ENCODE measurements at regions not wholly inside any gene's neighbourhood (a gene's known extent, or its start where the extent isn't known, plus 50 kb on each side); places are given as distances from the start of the nearest gene placed in this dataset.

DNA sequence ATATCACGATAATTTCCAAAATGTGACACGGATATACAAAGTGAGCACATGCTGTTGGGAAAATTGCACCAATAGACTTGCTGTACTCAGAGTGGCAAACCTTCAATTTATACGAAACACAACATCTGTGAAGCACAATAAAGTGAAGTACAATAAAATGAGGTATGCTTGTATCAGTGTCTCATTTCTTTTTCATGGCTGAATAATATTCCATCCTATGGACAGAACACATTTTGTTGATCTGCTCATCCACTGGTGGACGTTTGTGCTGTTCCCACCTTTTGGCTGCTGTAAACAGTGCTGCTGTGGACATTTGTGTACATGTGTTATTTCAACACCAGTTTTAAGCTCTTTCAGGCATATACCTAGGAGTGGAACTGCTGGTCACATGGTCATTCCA is 78.7 kb upstream of the CCND1 start:
- Histone ChIP-seq H3K79me2 (ENCODE audit: control insufficient read depth, insufficient read depth, low read length) (no peaks in the 10 kb centered on the region), H3K9me3 (replicated peaks; ENCODE audit: control insufficient read depth, insufficient read depth, low read length) (no peaks in the 10 kb centered on the region; the same call in 2 of the 3 replicates), H3K4me2 (ENCODE audit: control insufficient read depth, insufficient read depth) (no peak overlapping the region), H3K4me1 (ENCODE audit: control insufficient read depth, insufficient read depth, low read length) (no peaks in the 10 kb centered on the region), H4K20me1 (ENCODE audit: control insufficient read depth, insufficient read depth) (no peaks in the 10 kb centered on the region), H3K27me3 (replicated peaks in 1 of 2; ENCODE audit: control insufficient read depth in 2 of 2, insufficient read depth in 2 of 2, low read length in 1 of 2) (no peaks in the 10 kb centered on the region; a peak in 1 of 4 replicates), H3K4me3 (no peak overlapping the region), H3K36me3 (ENCODE audit: control insufficient read depth in 2 of 2, insufficient read depth in 2 of 2, low read length in 1 of 2) (no peaks in the 10 kb centered on the region), H2AFZ (ENCODE audit: control insufficient read depth, low read depth, low read length) (no peak overlapping the region), H3K9ac (ENCODE audit: control insufficient read depth, insufficient read depth, low read length) (no peak overlapping the region), H3K27ac (ENCODE audit: control insufficient read depth, insufficient read depth) (no peak overlapping the region)
- ATAC-seq (no peak), FAIRE-seq (no peak), DNase-seq (ENCODE audit: low read depth, low spot score) (no peak)
- ChIA-PET SMC1A (ENCODE audit: uncharacterized antibody, unreplicated experiment) (interaction anchor here (1.3 kb wide), 1 partner anchor 180 kb away, joined by 3 read pairs; no protein-coding TSS in a partner anchor), CTCF (no interaction called here), POLR2A (no interaction called here), RAD21 (ENCODE audit: unreplicated experiment) (no interaction called here)
- intact Hi-C loops (cut with micrococcal nuclease; ENCODE audit: unreplicated experiment): no loop called here
- 35% methylated on average over 4 of the region's 4 CpGs for WGBS (ENCODE audit: insufficient coverage, insufficient replicate concordance, low lambda C conversion rate, missing lambda C conversion rate)
- no TSS peak for BruUV-seq (replicated peaks)
- in situ Hi-C loops (cut with MboI): no loop called here
- TF ChIP-seq, protein P1, sequence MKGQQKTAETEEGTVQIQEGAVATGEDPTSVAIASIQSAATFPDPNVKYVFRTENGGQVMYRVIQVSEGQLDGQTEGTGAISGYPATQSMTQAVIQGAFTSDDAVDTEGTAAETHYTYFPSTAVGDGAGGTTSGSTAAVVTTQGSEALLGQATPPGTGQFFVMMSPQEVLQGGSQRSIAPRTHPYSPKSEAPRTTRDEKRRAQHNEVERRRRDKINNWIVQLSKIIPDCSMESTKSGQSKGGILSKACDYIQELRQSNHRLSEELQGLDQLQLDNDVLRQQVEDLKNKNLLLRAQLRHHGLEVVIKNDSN (IDR thresholded peaks at IDR 0.05; ENCODE audit: borderline replicate concordance, extremely low read length, insufficient read depth, low read depth, low read length): no peak
- TF ChIP-seq MTA2 (IDR thresholded peaks at IDR 0.05; ENCODE audit: low read depth) (no peak), POLR2AphosphoS5 (IDR thresholded peaks at IDR 0.05; ENCODE audit: low read length) (no peak), MTA3 (IDR thresholded peaks at IDR 0.05; ENCODE audit: borderline replicate concordance, low read length) (no peak), IKZF1 (conservative IDR thresholded peaks at IDR 0.05) (no peak), CHD4 (IDR thresholded peaks at IDR 0.05) (no peak), PAX8 (IDR thresholded peaks at IDR 0.05) (no peak), MEF2A (IDR thresholded peaks at IDR 0.05; ENCODE audit: insufficient read depth, low read depth, low read length) (no peak), BACH1 (IDR thresholded peaks at IDR 0.05; ENCODE audit: borderline replicate concordance) (no peak), MYC (IDR thresholded peaks at IDR 0.05; ENCODE audit: insufficient read depth, insufficient read length, insufficient replicate concordance, low read length, severe bottlenecking) (no peak), NFXL1 (IDR thresholded peaks at IDR 0.05; ENCODE audit: borderline replicate concordance) (no peak)
- TF ChIP-seq, protein P2, sequence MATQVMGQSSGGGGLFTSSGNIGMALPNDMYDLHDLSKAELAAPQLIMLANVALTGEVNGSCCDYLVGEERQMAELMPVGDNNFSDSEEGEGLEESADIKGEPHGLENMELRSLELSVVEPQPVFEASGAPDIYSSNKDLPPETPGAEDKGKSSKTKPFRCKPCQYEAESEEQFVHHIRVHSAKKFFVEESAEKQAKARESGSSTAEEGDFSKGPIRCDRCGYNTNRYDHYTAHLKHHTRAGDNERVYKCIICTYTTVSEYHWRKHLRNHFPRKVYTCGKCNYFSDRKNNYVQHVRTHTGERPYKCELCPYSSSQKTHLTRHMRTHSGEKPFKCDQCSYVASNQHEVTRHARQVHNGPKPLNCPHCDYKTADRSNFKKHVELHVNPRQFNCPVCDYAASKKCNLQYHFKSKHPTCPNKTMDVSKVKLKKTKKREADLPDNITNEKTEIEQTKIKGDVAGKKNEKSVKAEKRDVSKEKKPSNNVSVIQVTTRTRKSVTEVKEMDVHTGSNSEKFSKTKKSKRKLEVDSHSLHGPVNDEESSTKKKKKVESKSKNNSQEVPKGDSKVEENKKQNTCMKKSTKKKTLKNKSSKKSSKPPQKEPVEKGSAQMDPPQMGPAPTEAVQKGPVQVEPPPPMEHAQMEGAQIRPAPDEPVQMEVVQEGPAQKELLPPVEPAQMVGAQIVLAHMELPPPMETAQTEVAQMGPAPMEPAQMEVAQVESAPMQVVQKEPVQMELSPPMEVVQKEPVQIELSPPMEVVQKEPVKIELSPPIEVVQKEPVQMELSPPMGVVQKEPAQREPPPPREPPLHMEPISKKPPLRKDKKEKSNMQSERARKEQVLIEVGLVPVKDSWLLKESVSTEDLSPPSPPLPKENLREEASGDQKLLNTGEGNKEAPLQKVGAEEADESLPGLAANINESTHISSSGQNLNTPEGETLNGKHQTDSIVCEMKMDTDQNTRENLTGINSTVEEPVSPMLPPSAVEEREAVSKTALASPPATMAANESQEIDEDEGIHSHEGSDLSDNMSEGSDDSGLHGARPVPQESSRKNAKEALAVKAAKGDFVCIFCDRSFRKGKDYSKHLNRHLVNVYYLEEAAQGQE (IDR thresholded peaks at IDR 0.05; ENCODE audit: low read depth, low read length): no peak
- TF ChIP-seq, protein P3, sequence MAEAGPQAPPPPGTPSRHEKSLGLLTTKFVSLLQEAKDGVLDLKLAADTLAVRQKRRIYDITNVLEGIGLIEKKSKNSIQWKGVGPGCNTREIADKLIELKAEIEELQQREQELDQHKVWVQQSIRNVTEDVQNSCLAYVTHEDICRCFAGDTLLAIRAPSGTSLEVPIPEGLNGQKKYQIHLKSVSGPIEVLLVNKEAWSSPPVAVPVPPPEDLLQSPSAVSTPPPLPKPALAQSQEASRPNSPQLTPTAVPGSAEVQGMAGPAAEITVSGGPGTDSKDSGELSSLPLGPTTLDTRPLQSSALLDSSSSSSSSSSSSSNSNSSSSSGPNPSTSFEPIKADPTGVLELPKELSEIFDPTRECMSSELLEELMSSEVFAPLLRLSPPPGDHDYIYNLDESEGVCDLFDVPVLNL (IDR thresholded peaks at IDR 0.05; ENCODE audit: low read depth, low read length): no peak
- TF ChIP-seq, protein P4, sequence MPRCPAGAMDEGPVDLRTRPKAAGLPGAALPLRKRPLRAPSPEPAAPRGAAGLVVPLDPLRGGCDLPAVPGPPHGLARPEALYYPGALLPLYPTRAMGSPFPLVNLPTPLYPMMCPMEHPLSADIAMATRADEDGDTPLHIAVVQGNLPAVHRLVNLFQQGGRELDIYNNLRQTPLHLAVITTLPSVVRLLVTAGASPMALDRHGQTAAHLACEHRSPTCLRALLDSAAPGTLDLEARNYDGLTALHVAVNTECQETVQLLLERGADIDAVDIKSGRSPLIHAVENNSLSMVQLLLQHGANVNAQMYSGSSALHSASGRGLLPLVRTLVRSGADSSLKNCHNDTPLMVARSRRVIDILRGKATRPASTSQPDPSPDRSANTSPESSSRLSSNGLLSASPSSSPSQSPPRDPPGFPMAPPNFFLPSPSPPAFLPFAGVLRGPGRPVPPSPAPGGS (IDR thresholded peaks at IDR 0.05; ENCODE audit: borderline replicate concordance, insufficient read depth, low read depth, low read length, poor library complexity, severe bottlenecking): no peak
- TF ChIP-seq, protein P5, sequence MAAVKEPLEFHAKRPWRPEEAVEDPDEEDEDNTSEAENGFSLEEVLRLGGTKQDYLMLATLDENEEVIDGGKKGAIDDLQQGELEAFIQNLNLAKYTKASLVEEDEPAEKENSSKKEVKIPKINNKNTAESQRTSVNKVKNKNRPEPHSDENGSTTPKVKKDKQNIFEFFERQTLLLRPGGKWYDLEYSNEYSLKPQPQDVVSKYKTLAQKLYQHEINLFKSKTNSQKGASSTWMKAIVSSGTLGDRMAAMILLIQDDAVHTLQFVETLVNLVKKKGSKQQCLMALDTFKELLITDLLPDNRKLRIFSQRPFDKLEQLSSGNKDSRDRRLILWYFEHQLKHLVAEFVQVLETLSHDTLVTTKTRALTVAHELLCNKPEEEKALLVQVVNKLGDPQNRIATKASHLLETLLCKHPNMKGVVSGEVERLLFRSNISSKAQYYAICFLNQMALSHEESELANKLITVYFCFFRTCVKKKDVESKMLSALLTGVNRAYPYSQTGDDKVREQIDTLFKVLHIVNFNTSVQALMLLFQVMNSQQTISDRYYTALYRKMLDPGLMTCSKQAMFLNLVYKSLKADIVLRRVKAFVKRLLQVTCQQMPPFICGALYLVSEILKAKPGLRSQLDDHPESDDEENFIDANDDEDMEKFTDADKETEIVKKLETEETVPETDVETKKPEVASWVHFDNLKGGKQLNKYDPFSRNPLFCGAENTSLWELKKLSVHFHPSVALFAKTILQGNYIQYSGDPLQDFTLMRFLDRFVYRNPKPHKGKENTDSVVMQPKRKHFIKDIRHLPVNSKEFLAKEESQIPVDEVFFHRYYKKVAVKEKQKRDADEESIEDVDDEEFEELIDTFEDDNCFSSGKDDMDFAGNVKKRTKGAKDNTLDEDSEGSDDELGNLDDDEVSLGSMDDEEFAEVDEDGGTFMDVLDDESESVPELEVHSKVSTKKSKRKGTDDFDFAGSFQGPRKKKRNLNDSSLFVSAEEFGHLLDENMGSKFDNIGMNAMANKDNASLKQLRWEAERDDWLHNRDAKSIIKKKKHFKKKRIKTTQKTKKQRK (IDR thresholded peaks at IDR 0.05; ENCODE audit: low read depth, low read length): no peak
